Glomerular visceral epithelial cell (primary cell): ENCODE measurements at regions not wholly inside any gene's neighbourhood (a gene's known extent, or its start where the extent isn't known, plus 50 kb on each side); places are given as distances from the start of the nearest gene placed in this dataset.
"Not testable (repeated sequence)": the region's sequence is repeated elsewhere in the genome, so short reads cannot be mapped to it uniquely, and the experiment has no call there.

ENCODE experiments used
- DNase-seq: peaks from one replicate; pipeline ENCODE4 v3.0.0-alpha.2; 2016; ENCODE audit errors: extremely low spot score

GRCh38 chr12:17695495-17695894 is 394.5 kb downstream of the RERGL start:
- DNase-seq = no peak

- no peak for DNase-seq
Observed at GRCh38 chr12:17691369-17691768, 398.6 kb downstream of the RERGL start.

GRCh38 chr12:17680220-17680619 is 409.8 kb downstream of the RERGL start:
- DNase-seq = no peak

GRCh38 chr12:17666641-17667324 is 423.2 kb downstream of the RERGL start:
- DNase-seq = no peak

GRCh38 chr12:17665839-17666238 is 424.2 kb downstream of the RERGL start:
- no peak for DNase-seq

- DNase-seq = peak; percentile 2
Observed at GRCh38 chr12:17661250-17661649, 428.7 kb downstream of the RERGL start.

GRCh38 chr12:17652436-17652835 is 437.6 kb downstream of the RERGL start:
- DNase-seq = no peak

GRCh38 chr12:17642340-17642650 is 447.7 kb downstream of the RERGL start:
- DNase-seq = no peak

GRCh38 chr12:17640615-17641014 is 449.4 kb downstream of the RERGL start:
- no peak for DNase-seq

GRCh38 chr12:17618831-17619230 is 471.2 kb downstream of the RERGL start:
- DNase-seq = no peak

- no peak for DNase-seq
Observed at GRCh38 chr12:17609701-17610100, 480.3 kb downstream of the RERGL start.

GRCh38 chr12:17609153-17609552 is 480.8 kb downstream of the RERGL start:
- no peak for DNase-seq

GRCh38 chr12:17595111-17595510 is 494.9 kb downstream of the RERGL start:
- DNase-seq = no peak

GRCh38 chr12:17593715-17594406 is 496.1 kb downstream of the RERGL start:
- no peak for DNase-seq

GRCh38 chr12:17592472-17592871 is 497.5 kb downstream of the RERGL start:
- no peak for DNase-seq

GRCh38 chr12:17591005-17591681 is 498.9 kb downstream of the RERGL start:
- DNase-seq = no peak

GRCh38 chr12:17588968-17589367 is 501.0 kb downstream of the RERGL start:
- DNase-seq = peak; percentile 9

GRCh38 chr12:17579205-17580026 is 510.6 kb downstream of the RERGL start:
- DNase-seq = no peak

- DNase-seq = no peak
Observed at GRCh38 chr12:17577405-17577804, 512.6 kb downstream of the RERGL start.

GRCh38 chr12:17572250-17572649 is 517.7 kb downstream of the RERGL start:
- DNase-seq = no peak

GRCh38 chr12:17571047-17571446 is 518.9 kb downstream of the RERGL start:
- DNase-seq = no peak

GRCh38 chr12:17564630-17565029 is 525.4 kb downstream of the RERGL start:
- DNase-seq = not testable (repeated sequence)
